Nephron (organoid): ENCODE measurements at regions not wholly inside any gene's neighbourhood (a gene's known extent, or its start where the extent isn't known, plus 50 kb on each side); places are given as distances from the start of the nearest gene placed in this dataset.

Experiments
- H3K27ac Mint-ChIP-seq, 3 experiments: 2 replicates each; pipeline ENCODE4 v1.8.0; 2020; ENCODE audit warnings: mixed read lengths in 3 of 3, mild to moderate bottlenecking in 2 of 3, moderate library complexity in 1 of 3
- H3K27me3 Mint-ChIP-seq: 2 replicates; pipeline ENCODE4 v1.8.0; 2021; ENCODE audit warnings: low read depth, mild to moderate bottlenecking, moderate library complexity, mixed read lengths
- H3K36me3 Mint-ChIP-seq: 2 replicates; pipeline ENCODE4 v1.8.0; 2020; ENCODE audit warnings: low read depth, mixed read lengths
- H3K4me1 Mint-ChIP-seq: 2 replicates; pipeline ENCODE4 v1.8.0; 2020; ENCODE audit warnings: mixed read lengths
- H3K4me3 Mint-ChIP-seq, 3 experiments: 2 replicates each; pipeline ENCODE4 v1.8.0; 2020; ENCODE audit warnings: mild to moderate bottlenecking in 3 of 3, mixed read lengths in 3 of 3, moderate library complexity in 2 of 3
- H3K9me3 Mint-ChIP-seq: 2 replicates; pipeline ENCODE4 v1.8.0; 2020; ENCODE audit warnings: mixed read lengths
- TF ChIP-seq, protein P1 (sequence below), 3 experiments: fragments of 200-600 bp; sonication (generic); IDR thresholded peaks; one replicate each; pipeline ENCODE4 v1.5.0; 2021; ENCODE audit warnings: antibody characterized with exemption in 3 of 3; ENCODE audit not compliant: unreplicated experiment in 3 of 3

GRCh38 chr7:131225619-131226513 lies 101.8 kb upstream of the MKLN1 start:
- TF ChIP-seq, protein P1, sequence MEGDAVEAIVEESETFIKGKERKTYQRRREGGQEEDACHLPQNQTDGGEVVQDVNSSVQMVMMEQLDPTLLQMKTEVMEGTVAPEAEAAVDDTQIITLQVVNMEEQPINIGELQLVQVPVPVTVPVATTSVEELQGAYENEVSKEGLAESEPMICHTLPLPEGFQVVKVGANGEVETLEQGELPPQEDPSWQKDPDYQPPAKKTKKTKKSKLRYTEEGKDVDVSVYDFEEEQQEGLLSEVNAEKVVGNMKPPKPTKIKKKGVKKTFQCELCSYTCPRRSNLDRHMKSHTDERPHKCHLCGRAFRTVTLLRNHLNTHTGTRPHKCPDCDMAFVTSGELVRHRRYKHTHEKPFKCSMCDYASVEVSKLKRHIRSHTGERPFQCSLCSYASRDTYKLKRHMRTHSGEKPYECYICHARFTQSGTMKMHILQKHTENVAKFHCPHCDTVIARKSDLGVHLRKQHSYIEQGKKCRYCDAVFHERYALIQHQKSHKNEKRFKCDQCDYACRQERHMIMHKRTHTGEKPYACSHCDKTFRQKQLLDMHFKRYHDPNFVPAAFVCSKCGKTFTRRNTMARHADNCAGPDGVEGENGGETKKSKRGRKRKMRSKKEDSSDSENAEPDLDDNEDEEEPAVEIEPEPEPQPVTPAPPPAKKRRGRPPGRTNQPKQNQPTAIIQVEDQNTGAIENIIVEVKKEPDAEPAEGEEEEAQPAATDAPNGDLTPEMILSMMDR (IDR thresholded peaks at IDR 0.05; ENCODE audit: unreplicated experiment in 3 of 3) = no peak
- Mint-ChIP-seq H3K4me1 (peaks cover 13% of the 10 kb centered on the region), H3K27me3 (no peaks in the 10 kb centered on the region), H3K27ac (peak overlapping the region; percentile 94 to 97 (median 97)), H3K4me3 (no peak overlapping the region), H3K36me3 (no peaks in the 10 kb centered on the region), H3K9me3 (peaks cover 6% of the 10 kb centered on the region)

- TF ChIP-seq, protein P1 (IDR thresholded peaks at IDR 0.05; ENCODE audit: unreplicated experiment in 3 of 3) = no peak
- no peaks in the 10 kb centered on the region for H3K27me3 Mint-ChIP-seq
- peaks cover 6% of the 10 kb centered on the region for H3K9me3 Mint-ChIP-seq
- no peak overlapping the region for H3K4me3 Mint-ChIP-seq
- H3K27ac Mint-ChIP-seq = peak overlapping the region; percentile 94 to 97 (median 97)
- no peaks in the 10 kb centered on the region for H3K36me3 Mint-ChIP-seq
- peaks cover 13% of the 10 kb centered on the region for H3K4me1 Mint-ChIP-seq
Measured at GRCh38 chr7:131226514-131226865, 101.2 kb upstream of the MKLN1 start.

DNA sequence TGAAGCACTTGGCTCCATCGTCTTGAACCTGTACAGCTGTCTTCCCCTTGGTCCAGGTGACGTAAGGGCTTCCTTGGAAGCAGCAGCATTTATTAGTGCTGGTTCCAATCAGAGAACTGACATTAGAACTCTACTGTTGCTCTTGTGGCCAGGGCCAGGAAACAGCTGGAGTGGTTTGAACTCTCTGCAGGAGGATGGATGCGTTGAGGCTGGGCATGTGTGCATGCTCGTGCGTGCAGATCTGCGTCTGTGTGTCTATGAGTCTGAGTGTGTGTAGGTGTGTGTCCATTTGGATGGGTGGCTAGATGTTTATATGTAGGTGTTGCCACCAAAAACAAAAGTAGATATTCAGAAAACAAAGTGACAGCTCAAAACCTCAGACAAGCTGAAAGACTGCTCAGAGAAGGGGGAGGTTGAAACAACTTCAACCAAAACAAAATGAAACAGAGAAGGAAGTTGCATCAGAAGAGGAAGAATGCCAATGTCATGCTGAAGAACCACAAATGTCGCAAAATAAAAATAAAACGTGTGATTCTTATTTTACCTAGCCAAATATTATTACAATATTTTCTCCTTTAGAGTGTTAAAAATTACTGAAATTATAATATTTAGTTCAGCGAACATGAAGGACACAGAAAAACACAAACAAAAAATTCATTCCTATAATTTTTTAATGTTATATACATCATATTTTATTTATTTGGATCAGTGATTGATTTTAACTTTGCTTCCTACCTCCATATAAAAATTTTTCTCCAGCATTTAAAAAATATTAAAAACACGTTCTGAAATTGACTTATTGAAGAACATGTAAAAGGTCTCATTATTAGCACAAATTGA lies 96.1 kb upstream of the MKLN1 start:
- Mint-ChIP-seq H3K27me3 (no peaks in the 10 kb centered on the region), H3K4me3 (no peak overlapping the region), H3K27ac (no peak overlapping the region), H3K9me3 (peaks cover 6% of the 10 kb centered on the region), H3K4me1 (peaks cover 10% of the 10 kb centered on the region), H3K36me3 (no peaks in the 10 kb centered on the region)
- TF ChIP-seq, protein P1 (IDR thresholded peaks at IDR 0.05; ENCODE audit: unreplicated experiment in 3 of 3) = no peak

GRCh38 chr7:131232768-131233167 lies 94.9 kb upstream of the MKLN1 start:
- H3K27ac Mint-ChIP-seq = no peak overlapping the region

DNA sequence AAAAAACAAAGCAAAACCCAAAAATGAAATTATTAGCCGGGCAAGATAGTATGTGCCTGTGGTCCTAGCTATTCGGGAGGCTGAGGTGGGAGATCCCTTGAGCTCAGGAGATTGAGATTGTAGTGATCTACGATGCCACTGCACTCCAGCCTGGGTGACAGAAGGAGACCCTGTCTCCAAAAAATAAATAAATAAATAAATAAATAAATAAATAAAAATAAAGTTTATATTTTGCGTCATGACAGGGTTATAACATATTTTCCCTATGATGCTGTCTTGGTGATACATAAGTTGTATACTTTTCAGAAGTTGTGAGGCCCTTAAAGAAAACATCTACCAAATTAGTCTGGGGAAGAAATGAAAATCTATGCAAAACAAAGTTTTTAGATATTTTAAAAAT lies 94.5 kb upstream of the MKLN1 start:
- H3K4me1 Mint-ChIP-seq = peaks cover 10% of the 10 kb centered on the region
- H3K27me3 Mint-ChIP-seq = no peaks in the 10 kb centered on the region
- no peaks in the 10 kb centered on the region for H3K36me3 Mint-ChIP-seq
- TF ChIP-seq, protein P1 (IDR thresholded peaks at IDR 0.05; ENCODE audit: unreplicated experiment in 3 of 3) = no peak
- no peaks in the 10 kb centered on the region for H3K9me3 Mint-ChIP-seq
- no peak overlapping the region for H3K27ac Mint-ChIP-seq
- no peak overlapping the region for H3K4me3 Mint-ChIP-seq

More at GRCh38 chr7:131232768-131233167, 94.9 kb upstream of the MKLN1 start:
- TF ChIP-seq, protein P1 (IDR thresholded peaks at IDR 0.05; ENCODE audit: unreplicated experiment in 3 of 3) = no peak
- no peaks in the 10 kb centered on the region for H3K36me3 Mint-ChIP-seq
- no peaks in the 10 kb centered on the region for H3K9me3 Mint-ChIP-seq
- H3K4me1 Mint-ChIP-seq = peaks cover 10% of the 10 kb centered on the region
- H3K4me3 Mint-ChIP-seq = no peak overlapping the region
- no peaks in the 10 kb centered on the region for H3K27me3 Mint-ChIP-seq
